ENCODE measurements at regions not wholly inside any gene's neighbourhood (a gene's known extent, or its start where the extent isn't known, plus 50 kb on each side); places are given as distances from the start of the nearest gene placed in this dataset.

DNA sequence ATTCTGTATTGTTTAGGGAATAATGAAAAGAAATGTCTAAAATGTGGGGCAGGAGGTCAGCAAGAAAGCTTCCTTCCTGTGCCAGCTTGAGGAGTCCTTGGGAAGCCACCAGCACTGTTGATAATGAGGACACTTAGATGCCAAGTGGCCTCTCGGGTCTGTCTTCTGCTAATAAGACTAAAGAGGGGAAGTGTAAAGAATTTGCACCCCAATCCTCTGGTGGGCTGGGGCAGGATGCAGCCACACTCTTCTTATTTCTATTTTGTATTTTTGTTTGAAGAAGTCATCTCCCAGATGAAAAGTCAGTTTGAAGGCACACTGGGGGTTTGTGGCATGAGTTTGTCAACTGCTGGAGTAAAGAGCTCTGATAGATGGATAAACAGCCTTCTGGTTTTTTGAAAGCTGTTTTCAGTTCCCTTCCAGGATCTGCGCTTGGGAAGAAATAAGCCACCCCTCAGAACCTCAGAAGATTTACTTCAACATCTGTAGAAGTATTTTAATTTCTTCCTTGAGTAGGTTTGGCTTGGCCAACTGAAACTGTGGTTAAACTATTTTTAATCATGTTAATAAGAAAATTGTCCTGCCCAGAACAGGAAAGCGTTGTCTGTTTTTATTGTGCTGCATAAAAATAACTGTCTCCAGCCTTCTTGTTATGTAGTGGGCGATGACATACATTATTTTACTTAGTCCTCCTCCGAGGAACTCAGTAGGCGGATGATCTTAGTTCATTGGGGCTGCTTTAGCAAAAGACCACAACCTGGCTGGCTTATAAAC lies 128.8 kb upstream of the GPR26 start:
- H3K4me2 ChIP-seq (ENCODE audit: low read depth, low read length, poor library complexity, severe bottlenecking) = no peak overlapping the region
- H2AFZ ChIP-seq (ENCODE audit: low read length) = no peak overlapping the region

DNA sequence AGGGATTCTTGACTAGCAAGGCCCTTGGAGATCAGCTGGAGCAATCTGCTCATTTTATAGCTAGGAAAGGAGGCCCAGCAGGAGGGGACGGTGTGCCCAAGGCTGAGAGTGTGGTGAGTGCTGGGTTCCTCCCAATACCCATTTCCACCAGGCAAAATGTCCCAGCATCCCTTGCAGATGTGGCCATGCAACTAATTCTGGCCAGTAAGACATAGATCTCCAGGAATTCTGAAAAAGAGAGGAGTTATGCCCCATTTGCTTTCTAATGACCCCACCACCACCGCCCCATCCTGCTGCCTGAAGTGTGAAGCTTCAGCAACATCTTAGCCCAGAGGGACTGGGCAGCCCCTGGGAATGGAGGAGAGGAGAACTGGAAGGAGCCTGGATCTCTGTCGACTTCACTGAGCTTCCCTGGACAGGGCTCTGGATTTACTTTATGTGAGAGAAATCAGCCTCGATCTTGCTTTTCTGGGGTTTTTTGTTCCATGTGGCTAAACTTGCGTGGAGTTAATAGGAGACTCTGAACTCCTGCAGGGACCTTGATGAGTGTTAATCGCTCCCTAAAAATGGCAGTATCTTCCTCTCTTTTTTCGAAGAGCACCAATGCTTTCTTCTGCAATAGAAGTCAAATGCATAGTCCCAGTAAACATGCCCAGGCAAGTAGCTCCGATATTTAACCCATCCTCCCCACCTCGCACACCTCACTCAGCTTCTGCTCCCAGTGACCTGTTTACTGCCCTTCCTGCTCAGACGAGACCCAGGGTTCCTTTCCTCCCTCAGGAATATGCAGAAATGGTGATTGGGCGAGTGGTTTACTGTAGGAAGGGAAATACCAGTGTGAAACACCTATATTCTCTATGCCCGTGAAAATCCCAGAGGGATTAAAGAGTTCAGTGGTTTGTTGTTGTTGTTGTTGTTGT lies 127.5 kb upstream of the GPR26 start:
- H3K9ac ChIP-seq (ENCODE audit: low read depth, low read length, poor library complexity, severe bottlenecking) = no peak overlapping the region
- H2AFZ ChIP-seq (ENCODE audit: low read length) = no peak overlapping the region
- H4K20me1 ChIP-seq (ENCODE audit: insufficient read depth, low read length, poor library complexity, severe bottlenecking) = no peaks in the 10 kb centered on the region
- H3K4me3 ChIP-seq (ENCODE audit: low read length, poor library complexity, severe bottlenecking) = no peak overlapping the region
- no peaks in the 10 kb centered on the region for H3K79me2 ChIP-seq (ENCODE audit: insufficient read depth, low read length)
- no peak overlapping the region for H3K4me2 ChIP-seq (ENCODE audit: low read depth, low read length, poor library complexity, severe bottlenecking)
- H3F3A ChIP-seq (ENCODE audit: low read depth) = no peaks in the 10 kb centered on the region
- no peaks in the 10 kb centered on the region for H3K4me1 ChIP-seq (ENCODE audit: insufficient read depth, low read length, poor library complexity, severe bottlenecking)
- H3K36me3 ChIP-seq (ENCODE audit: insufficient read depth, low read length) = no peaks in the 10 kb centered on the region
- no peaks in the 10 kb centered on the region for H3K27me3 ChIP-seq (ENCODE audit: insufficient read depth, low read length, poor library complexity, severe bottlenecking)
- no peaks in the 10 kb centered on the region for H3K9me3 ChIP-seq (ENCODE audit: insufficient read depth, low read depth, low read length)
- H3K9me2 ChIP-seq (replicated peaks; ENCODE audit: low read depth, low read length) = no peaks in the 10 kb centered on the region
- TF ChIP-seq, protein P1, sequence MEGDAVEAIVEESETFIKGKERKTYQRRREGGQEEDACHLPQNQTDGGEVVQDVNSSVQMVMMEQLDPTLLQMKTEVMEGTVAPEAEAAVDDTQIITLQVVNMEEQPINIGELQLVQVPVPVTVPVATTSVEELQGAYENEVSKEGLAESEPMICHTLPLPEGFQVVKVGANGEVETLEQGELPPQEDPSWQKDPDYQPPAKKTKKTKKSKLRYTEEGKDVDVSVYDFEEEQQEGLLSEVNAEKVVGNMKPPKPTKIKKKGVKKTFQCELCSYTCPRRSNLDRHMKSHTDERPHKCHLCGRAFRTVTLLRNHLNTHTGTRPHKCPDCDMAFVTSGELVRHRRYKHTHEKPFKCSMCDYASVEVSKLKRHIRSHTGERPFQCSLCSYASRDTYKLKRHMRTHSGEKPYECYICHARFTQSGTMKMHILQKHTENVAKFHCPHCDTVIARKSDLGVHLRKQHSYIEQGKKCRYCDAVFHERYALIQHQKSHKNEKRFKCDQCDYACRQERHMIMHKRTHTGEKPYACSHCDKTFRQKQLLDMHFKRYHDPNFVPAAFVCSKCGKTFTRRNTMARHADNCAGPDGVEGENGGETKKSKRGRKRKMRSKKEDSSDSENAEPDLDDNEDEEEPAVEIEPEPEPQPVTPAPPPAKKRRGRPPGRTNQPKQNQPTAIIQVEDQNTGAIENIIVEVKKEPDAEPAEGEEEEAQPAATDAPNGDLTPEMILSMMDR (conservative IDR thresholded peaks at IDR 0.05; ENCODE audit: low read length) = no peak
- no peak for TF ChIP-seq EZH2phosphoT487 (IDR thresholded peaks at IDR 0.05; ENCODE audit: borderline replicate concordance)

More for the DNA sequence above, 128.8 kb upstream of the GPR26 start:
- no peaks in the 10 kb centered on the region for H3K27me3 ChIP-seq (ENCODE audit: insufficient read depth, low read length, poor library complexity, severe bottlenecking)
- H3K4me1 ChIP-seq (ENCODE audit: insufficient read depth, low read length, poor library complexity, severe bottlenecking) = no peaks in the 10 kb centered on the region
- no peak overlapping the region for H3K4me3 ChIP-seq (ENCODE audit: low read length, poor library complexity, severe bottlenecking)
- no peaks in the 10 kb centered on the region for H3K79me2 ChIP-seq (ENCODE audit: insufficient read depth, low read length)
- no peaks in the 10 kb centered on the region for H4K20me1 ChIP-seq (ENCODE audit: insufficient read depth, low read length, poor library complexity, severe bottlenecking)
- no peaks in the 10 kb centered on the region for H3K9me2 ChIP-seq (replicated peaks; ENCODE audit: low read depth, low read length)
- no peaks in the 10 kb centered on the region for H3F3A ChIP-seq (ENCODE audit: low read depth)
- H3K36me3 ChIP-seq (ENCODE audit: insufficient read depth, low read length) = no peaks in the 10 kb centered on the region
- no peak overlapping the region for H3K9ac ChIP-seq (ENCODE audit: low read depth, low read length, poor library complexity, severe bottlenecking)
- TF ChIP-seq, protein P1 (conservative IDR thresholded peaks at IDR 0.05; ENCODE audit: low read length) = no peak
- no peak for TF ChIP-seq EZH2phosphoT487 (IDR thresholded peaks at IDR 0.05; ENCODE audit: borderline replicate concordance)
- H3K9me3 ChIP-seq (ENCODE audit: insufficient read depth, low read depth, low read length) = no peaks in the 10 kb centered on the region

DNA sequence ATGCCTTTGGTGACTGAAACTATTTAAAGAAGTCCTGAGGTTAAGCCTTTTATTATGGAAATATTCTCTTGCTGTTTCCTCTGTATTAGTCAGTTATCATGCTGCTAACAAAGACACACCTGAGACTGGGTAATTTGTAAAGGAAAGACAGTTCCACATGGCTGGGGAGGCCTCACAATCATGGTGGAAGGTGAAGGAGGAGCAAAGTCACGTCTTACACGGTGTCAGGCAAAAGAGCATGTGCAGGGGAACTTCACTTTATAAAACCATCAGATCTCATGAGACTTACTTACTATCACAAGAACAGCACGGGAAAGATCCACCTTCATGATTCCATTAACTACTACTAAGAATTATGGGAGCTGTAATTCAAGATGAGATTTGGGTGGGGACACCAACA lies 121.2 kb upstream of the GPR26 start:
- H3K9ac ChIP-seq (ENCODE audit: low read depth, low read length, poor library complexity, severe bottlenecking) = no peak overlapping the region
- no peaks in the 10 kb centered on the region for H3K79me2 ChIP-seq (ENCODE audit: insufficient read depth, low read length)
- no peaks in the 10 kb centered on the region for H3K4me1 ChIP-seq (ENCODE audit: insufficient read depth, low read length, poor library complexity, severe bottlenecking)
- no peaks in the 10 kb centered on the region; the same call in 1 of the 2 replicates for H3K9me3 ChIP-seq (ENCODE audit: insufficient read depth, low read depth, low read length)
- no peak overlapping the region for H3K4me2 ChIP-seq (ENCODE audit: low read depth, low read length, poor library complexity, severe bottlenecking)
- no peak overlapping the region for H2AFZ ChIP-seq (ENCODE audit: low read length)
- H3K36me3 ChIP-seq (ENCODE audit: insufficient read depth, low read length) = no peaks in the 10 kb centered on the region
- no peaks in the 10 kb centered on the region for H3K27me3 ChIP-seq (ENCODE audit: insufficient read depth, low read length, poor library complexity, severe bottlenecking)
- H3K9me2 ChIP-seq (replicated peaks; ENCODE audit: low read depth, low read length) = no peaks in the 10 kb centered on the region
- TF ChIP-seq, protein P1 (conservative IDR thresholded peaks at IDR 0.05; ENCODE audit: low read length) = no peak
- TF ChIP-seq EZH2phosphoT487 (IDR thresholded peaks at IDR 0.05; ENCODE audit: borderline replicate concordance) = no peak
- H3F3A ChIP-seq (ENCODE audit: low read depth) = no peaks in the 10 kb centered on the region
- no peaks in the 10 kb centered on the region for H4K20me1 ChIP-seq (ENCODE audit: insufficient read depth, low read length, poor library complexity, severe bottlenecking)
- H3K4me3 ChIP-seq (ENCODE audit: low read length, poor library complexity, severe bottlenecking) = no peak overlapping the region
